Activated naive CD8-positive, alpha-beta T cell (primary cell): ENCODE measurements at regions not wholly inside any gene's neighbourhood (a gene's known extent, or its start where the extent isn't known, plus 50 kb on each side); places are given as distances from the start of the nearest gene placed in this dataset.

Experiments
- H3K27ac Mint-ChIP-seq: one replicate; pipeline ENCODE4 v1.8.0; 2021; ENCODE audit warnings: mixed read lengths
- H3K27me3 Mint-ChIP-seq: one replicate; pipeline ENCODE4 v1.8.0; 2021; ENCODE audit warnings: mixed read lengths
- H3K36me3 Mint-ChIP-seq: one replicate; pipeline ENCODE4 v1.8.0; 2021; ENCODE audit warnings: mixed read lengths
- H3K4me1 Mint-ChIP-seq: one replicate; pipeline ENCODE4 v1.8.0; 2021; ENCODE audit warnings: low read depth, mixed read lengths
- H3K4me3 Mint-ChIP-seq: one replicate; pipeline ENCODE4 v1.8.0; 2021; ENCODE audit warnings: mild to moderate bottlenecking, mixed read lengths
- H3K9me3 Mint-ChIP-seq: one replicate; pipeline ENCODE4 v1.8.0; 2021; ENCODE audit warnings: low read depth, mixed read lengths

DNA sequence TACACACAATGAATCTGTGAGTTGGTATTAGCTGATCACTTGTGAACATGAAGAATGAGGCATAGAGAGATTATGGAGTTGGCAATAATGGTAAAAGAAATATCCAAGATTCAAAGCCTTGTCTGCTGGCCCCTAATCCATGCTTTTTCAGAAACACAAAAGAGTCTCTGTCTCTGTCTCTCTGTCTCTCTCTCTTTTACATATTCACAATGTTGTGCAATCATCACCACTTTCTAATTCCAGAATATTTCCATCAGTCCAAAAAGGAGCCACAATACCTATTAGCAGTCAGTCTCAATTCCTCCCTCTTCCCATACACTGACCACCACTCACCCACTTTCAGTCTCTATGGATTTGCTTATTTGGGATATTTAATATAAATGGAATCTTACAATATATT is 370.1 kb upstream of the CDH8 start:
- Mint-ChIP-seq H3K27me3 (no peaks in the 10 kb centered on the region), H3K9me3 (peaks cover 12% of the 10 kb centered on the region), H3K4me3 (no peak overlapping the region), H3K4me1 (no peaks in the 10 kb centered on the region), H3K27ac (no peak overlapping the region), H3K36me3 (no peaks in the 10 kb centered on the region)

DNA sequence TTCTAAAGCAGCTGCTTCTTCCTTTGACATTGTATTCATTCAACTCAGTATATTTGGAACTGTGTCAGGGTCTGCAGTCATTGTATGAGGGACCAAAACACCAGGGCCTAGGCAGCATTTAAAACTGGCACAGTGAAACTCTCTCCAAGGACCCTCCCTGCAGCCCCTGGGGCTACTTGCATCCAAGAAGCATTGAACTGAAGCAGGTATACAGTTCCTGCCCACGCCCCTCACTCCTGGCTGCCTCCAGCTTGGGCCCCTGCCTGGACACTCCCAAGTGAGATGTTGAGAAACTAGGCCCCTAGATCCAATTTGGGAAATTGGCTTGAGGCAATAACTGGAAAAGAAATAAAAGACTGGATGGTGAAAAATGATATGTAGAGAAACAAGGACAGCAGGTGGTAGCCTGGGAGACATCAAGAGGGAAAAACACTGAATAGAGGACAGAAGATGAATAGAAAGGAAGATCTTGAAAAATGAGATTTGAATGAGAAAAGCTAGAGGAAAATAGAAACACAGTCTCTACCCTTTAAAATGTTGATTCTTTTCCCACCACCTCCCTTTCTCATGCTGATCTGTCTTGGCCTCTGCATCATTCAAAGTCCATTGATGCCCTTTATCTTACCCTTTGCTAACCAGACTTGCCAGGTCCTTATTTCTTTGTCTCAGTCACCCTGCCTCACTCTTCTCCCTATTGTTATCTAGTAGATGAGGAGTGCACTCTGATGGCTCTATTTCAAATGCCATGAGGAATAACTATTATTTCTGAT is 368.8 kb upstream of the CDH8 start:
- Mint-ChIP-seq H3K27ac (no peak overlapping the region), H3K4me3 (no peak overlapping the region), H3K9me3 (peaks cover 9% of the 10 kb centered on the region), H3K27me3 (no peaks in the 10 kb centered on the region), H3K36me3 (no peaks in the 10 kb centered on the region), H3K4me1 (no peaks in the 10 kb centered on the region)

DNA sequence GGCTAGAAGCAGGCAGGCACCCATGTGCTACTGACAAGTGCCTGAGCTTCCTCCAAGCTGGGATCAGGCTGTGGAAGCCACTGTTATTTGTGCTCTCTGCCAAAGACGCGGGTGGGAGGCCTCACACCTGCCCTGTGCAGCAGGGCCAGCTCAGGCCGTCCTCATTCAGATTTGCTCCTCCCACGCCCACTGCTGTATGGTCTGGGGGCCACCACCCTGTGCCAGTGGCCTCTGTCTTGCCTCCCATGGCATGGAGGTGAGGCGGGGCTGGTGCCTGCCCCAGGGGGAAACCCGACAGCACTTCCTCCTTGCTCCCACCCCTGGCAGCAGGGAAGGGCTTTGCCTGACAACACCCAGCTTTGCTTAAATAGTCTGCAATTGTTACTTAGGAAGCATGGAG is 356.5 kb upstream of the CDH8 start:
- Mint-ChIP-seq H3K4me1 (no peaks in the 10 kb centered on the region), H3K27ac (no peak overlapping the region)

DNA sequence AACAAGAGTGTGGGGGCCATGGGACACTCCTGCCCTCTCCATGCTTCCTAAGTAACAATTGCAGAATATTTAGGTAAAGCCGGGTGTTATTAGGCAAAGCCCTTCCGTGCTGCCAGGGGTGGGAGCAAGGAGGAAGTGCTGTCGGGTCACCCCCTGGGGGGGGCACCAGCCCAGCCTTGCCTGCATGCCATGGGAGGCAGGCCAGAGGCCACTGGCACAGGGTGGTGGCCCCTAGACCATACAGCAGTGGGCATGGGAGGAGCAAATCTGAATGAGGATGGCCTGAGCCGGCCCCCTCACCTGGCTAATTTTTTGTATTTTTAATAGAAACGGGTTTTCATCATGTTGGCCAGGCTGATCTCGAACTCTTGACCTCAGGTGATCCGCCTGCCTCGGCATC is 355.7 kb upstream of the CDH8 start:
- H3K4me3 Mint-ChIP-seq = no peak overlapping the region
- no peaks in the 10 kb centered on the region for H3K4me1 Mint-ChIP-seq
- peaks cover 27% of the 10 kb centered on the region for H3K9me3 Mint-ChIP-seq
- H3K27me3 Mint-ChIP-seq = no peaks in the 10 kb centered on the region
- H3K36me3 Mint-ChIP-seq = no peaks in the 10 kb centered on the region
- no peak overlapping the region for H3K27ac Mint-ChIP-seq

More for the DNA sequence above, 356.5 kb upstream of the CDH8 start:
- no peak overlapping the region for H3K4me3 Mint-ChIP-seq
- H3K36me3 Mint-ChIP-seq = no peaks in the 10 kb centered on the region
- peaks cover 23% of the 10 kb centered on the region for H3K9me3 Mint-ChIP-seq
- H3K27me3 Mint-ChIP-seq = no peaks in the 10 kb centered on the region

DNA sequence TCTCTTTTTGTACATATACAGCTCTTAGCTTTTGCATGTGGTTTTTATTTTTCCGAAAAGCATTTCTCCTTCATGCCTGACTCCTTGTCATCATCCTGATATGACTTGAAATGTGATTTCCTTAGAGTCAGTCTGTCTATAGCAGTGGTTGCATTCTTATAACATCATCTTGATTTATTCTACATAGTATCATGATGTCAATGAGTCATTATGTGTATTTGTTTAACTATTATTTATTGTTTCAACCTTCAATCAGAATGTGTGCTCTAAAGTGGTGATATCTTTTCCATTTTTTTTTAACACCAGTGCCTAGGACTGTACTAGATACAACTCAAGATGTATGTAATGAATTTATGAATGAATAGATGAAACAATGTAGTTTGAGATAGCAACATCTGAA is 354.9 kb upstream of the CDH8 start:
- no peak overlapping the region for H3K27ac Mint-ChIP-seq
- H3K9me3 Mint-ChIP-seq = peaks cover 27% of the 10 kb centered on the region
- H3K36me3 Mint-ChIP-seq = no peaks in the 10 kb centered on the region
- H3K27me3 Mint-ChIP-seq = no peaks in the 10 kb centered on the region
- no peaks in the 10 kb centered on the region for H3K4me1 Mint-ChIP-seq
- H3K4me3 Mint-ChIP-seq = no peak overlapping the region

DNA sequence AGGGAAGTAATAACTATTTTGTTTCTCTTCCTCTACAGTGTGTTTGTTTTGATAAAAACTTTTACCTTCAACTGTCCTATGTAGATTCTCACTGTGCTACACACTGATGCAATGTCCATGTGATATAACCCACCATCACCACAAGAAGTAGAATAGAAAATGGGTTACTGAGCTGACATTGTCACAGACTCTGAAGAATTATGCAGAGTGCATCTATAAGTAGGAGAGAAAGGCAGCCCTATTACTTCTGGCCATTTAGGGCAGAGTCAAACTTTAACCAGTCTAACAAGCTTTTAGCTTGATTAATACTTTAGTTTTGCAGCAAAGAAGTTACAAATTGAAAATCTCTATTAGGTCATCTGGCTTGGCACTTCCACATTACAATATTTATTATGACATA is 354.0 kb upstream of the CDH8 start:
- Mint-ChIP-seq H3K9me3 (peaks cover 31% of the 10 kb centered on the region), H3K4me3 (no peak overlapping the region), H3K4me1 (no peaks in the 10 kb centered on the region), H3K27me3 (no peaks in the 10 kb centered on the region), H3K36me3 (no peaks in the 10 kb centered on the region), H3K27ac (no peak overlapping the region)

DNA sequence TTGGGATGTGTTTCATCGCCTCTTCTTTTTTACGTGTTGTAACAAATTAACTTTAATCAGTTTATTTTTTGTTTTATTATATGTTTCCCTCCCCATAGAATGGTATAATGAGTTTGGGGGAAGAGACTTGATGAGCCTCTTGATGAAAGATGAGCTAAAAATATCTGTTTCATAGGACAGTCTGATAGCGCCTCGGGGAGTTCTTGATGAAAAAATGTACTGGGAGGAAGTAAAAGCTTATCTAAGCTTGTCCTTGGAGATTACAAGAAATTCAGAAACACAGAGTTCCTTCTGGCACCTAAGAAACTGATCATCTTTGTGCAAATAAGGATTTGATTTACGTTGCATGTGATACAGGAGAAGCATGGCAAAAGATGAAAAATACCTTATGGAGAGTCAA is 350.2 kb upstream of the CDH8 start:
- no peaks in the 10 kb centered on the region for H3K27me3 Mint-ChIP-seq
- H3K36me3 Mint-ChIP-seq = no peaks in the 10 kb centered on the region
- no peak overlapping the region for H3K4me3 Mint-ChIP-seq
- no peaks in the 10 kb centered on the region for H3K4me1 Mint-ChIP-seq
- no peak overlapping the region for H3K27ac Mint-ChIP-seq
- peaks cover 32% of the 10 kb centered on the region for H3K9me3 Mint-ChIP-seq

DNA sequence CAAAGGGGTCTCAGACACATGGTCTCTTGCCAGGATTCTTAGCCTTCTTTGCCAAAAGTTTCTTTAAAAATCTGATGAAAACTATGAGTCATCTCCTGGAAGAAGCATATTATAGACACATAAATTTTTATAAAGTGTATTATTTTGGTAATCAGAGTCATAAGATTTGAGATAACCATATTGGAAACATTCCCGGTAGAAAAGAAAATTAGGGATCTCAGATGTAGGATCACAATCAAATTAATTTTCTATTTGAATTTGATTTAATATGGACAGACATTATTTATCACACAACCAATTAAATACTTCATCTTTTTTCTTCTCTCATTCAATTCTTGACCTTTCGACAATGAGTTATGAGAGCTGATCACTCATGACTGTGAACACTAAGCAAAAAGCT is 347.7 kb upstream of the CDH8 start:
- Mint-ChIP-seq H3K36me3 (no peaks in the 10 kb centered on the region), H3K27me3 (no peaks in the 10 kb centered on the region), H3K4me1 (no peaks in the 10 kb centered on the region), H3K27ac (no peak overlapping the region), H3K4me3 (no peak overlapping the region), H3K9me3 (peaks cover 24% of the 10 kb centered on the region)

DNA sequence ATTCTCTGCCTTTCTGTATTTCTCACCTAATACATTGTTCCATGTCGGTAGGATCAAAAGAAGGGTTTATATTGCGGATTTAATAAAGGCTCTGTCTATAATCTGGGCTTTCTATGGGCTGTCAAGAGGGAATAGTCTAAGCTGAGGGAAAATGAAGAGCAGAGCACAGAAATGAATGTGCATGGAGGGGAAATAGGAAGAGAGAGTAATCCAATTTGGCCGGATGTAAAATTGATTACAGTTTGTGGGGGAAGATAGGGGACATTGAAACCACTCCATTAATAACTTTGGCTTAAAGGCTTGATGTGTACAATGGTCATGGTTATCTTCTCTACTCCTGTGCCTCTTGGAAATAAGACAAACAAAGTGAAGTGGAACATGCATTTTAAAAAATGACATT is 334.2 kb upstream of the CDH8 start:
- no peak overlapping the region for H3K4me3 Mint-ChIP-seq
- no peaks in the 10 kb centered on the region for H3K4me1 Mint-ChIP-seq
- H3K36me3 Mint-ChIP-seq = no peaks in the 10 kb centered on the region
- peaks cover 13% of the 10 kb centered on the region for H3K9me3 Mint-ChIP-seq
- no peak overlapping the region for H3K27ac Mint-ChIP-seq
- no peaks in the 10 kb centered on the region for H3K27me3 Mint-ChIP-seq

DNA sequence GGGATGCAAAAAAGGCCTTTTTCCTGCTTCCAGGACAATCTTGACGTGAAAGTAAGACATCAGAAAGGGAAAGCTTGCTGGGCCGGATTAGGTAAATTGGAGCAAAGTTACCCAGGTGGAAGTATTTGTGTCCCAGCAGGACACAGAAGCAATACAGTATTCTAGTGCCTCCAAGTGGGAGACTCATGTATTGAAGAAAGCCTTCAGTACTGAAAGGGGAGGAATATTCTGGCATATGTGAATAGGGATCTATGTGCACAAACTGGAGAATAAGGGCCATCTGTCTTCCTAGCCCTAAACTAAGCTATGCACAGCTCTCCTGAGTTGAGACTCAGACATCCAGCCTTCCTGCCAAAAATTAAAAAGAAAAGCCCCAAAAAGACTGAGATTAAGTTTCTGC is 327.3 kb upstream of the CDH8 start:
- Mint-ChIP-seq H3K9me3 (peaks cover 23% of the 10 kb centered on the region), H3K36me3 (no peaks in the 10 kb centered on the region), H3K4me1 (no peaks in the 10 kb centered on the region), H3K27me3 (no peaks in the 10 kb centered on the region), H3K27ac (no peak overlapping the region), H3K4me3 (no peak overlapping the region)

DNA sequence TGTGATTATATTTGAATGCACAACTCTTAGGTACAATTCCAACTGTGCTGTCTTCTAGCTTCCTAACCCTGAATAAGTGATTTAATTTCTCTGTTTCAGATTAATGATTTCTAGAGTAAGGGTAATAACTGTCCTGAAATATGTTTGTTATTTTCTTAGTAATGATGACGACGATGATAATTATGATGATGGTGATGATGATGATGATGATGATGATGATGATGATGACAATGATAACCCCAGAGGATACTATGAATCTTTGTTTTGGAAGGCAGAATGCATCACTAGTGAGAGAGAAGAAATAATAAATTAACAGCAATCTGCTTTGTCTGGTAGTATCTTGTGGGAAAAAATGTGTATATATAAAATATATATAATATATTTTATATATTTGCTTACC is 317.1 kb upstream of the CDH8 start:
- Mint-ChIP-seq H3K4me3 (no peak overlapping the region), H3K27ac (no peak overlapping the region), H3K27me3 (no peaks in the 10 kb centered on the region), H3K9me3 (peaks cover 15% of the 10 kb centered on the region), H3K36me3 (no peaks in the 10 kb centered on the region), H3K4me1 (no peaks in the 10 kb centered on the region)

DNA sequence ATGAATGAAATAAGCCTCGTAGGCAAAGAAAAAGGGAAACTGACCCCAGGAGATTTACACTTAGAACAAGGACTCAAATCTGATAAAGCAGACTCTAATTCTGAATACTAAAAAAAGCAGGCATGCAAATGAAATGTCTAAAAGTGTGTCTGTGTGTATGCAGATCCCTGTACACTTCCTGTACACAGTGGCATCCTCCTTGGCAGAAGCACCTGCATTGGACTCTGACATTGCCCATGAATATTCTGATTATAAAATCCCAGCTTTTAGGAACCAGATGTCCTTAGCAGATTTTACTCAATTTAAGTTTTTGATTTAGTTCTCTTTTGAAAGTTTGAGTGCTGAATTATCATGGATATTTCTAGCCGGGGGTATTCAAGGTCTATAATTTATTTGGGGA is 306.0 kb upstream of the CDH8 start:
- no peak overlapping the region for H3K4me3 Mint-ChIP-seq
- H3K27me3 Mint-ChIP-seq = no peaks in the 10 kb centered on the region
- H3K27ac Mint-ChIP-seq = no peak overlapping the region
- no peaks in the 10 kb centered on the region for H3K4me1 Mint-ChIP-seq
- H3K9me3 Mint-ChIP-seq = peaks cover 11% of the 10 kb centered on the region
- H3K36me3 Mint-ChIP-seq = no peaks in the 10 kb centered on the region

DNA sequence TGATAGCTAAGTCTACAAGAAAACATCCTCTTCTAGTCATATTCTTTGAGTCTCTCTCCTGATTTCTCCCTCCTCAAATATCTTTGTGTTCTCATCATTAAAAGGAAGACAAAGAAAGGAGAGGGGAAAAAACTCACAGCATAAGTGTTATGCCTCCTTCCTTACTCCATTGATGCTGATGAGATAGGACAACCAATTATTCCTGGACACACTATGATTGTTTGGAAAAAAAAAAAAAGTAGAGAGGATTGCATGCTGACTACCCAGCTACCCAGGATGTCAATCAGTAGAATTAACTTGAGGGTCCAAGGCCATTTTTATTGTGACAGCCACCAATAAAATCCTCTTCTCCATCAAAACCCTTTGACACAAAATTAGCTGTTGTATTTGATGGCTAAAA is 299.1 kb upstream of the CDH8 start:
- no peak overlapping the region for H3K4me3 Mint-ChIP-seq
- H3K4me1 Mint-ChIP-seq = no peaks in the 10 kb centered on the region
- no peaks in the 10 kb centered on the region for H3K27me3 Mint-ChIP-seq
- H3K36me3 Mint-ChIP-seq = no peaks in the 10 kb centered on the region
- H3K9me3 Mint-ChIP-seq = peaks cover 8% of the 10 kb centered on the region
- no peak overlapping the region for H3K27ac Mint-ChIP-seq

DNA sequence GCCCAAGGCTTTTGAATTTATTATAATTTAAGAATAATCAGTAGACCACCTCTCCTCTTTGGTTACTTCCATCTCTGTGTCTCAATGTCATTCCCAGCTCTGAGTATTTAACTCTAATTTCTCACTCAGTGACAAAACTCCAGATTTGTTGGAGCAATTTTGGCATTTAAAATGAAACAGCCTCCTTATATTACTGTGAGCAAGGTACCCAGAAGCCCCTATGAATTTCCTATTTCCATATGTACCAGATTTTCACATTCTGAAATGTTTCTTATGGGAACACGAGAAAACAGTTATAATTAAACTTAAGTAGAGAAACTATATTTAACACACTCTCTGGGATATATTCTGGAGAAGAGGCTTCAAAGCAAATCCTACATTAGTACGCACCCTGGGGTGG is 285.4 kb upstream of the CDH8 start:
- peaks cover 10% of the 10 kb centered on the region for H3K9me3 Mint-ChIP-seq
- no peak overlapping the region for H3K27ac Mint-ChIP-seq
- H3K4me3 Mint-ChIP-seq = no peak overlapping the region
- no peaks in the 10 kb centered on the region for H3K36me3 Mint-ChIP-seq
- no peaks in the 10 kb centered on the region for H3K27me3 Mint-ChIP-seq
- H3K4me1 Mint-ChIP-seq = no peaks in the 10 kb centered on the region

DNA sequence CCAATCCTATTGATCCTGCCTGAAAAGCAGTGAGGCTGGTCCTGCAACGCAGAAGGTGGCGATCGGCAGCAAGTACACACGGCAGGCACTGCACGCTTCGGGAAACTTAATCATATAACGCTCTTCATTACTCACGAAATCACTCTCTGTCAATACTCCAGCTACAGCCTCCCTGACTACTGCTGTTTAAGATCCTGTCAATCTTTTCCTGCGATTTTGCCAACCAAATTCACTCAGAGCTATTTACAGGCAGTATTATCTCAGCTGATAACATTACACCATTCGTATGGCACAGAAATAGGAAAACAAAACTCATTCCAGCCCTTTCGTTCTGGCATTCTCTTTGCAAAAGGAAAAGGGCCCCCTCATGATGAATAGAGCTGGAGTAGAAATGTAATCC is 262.4 kb upstream of the CDH8 start:
- H3K36me3 Mint-ChIP-seq = no peaks in the 10 kb centered on the region
- H3K4me1 Mint-ChIP-seq = no peaks in the 10 kb centered on the region
- H3K4me3 Mint-ChIP-seq = no peak overlapping the region
- no peaks in the 10 kb centered on the region for H3K27me3 Mint-ChIP-seq
- H3K27ac Mint-ChIP-seq = no peak overlapping the region
- H3K9me3 Mint-ChIP-seq = peaks cover 26% of the 10 kb centered on the region

DNA sequence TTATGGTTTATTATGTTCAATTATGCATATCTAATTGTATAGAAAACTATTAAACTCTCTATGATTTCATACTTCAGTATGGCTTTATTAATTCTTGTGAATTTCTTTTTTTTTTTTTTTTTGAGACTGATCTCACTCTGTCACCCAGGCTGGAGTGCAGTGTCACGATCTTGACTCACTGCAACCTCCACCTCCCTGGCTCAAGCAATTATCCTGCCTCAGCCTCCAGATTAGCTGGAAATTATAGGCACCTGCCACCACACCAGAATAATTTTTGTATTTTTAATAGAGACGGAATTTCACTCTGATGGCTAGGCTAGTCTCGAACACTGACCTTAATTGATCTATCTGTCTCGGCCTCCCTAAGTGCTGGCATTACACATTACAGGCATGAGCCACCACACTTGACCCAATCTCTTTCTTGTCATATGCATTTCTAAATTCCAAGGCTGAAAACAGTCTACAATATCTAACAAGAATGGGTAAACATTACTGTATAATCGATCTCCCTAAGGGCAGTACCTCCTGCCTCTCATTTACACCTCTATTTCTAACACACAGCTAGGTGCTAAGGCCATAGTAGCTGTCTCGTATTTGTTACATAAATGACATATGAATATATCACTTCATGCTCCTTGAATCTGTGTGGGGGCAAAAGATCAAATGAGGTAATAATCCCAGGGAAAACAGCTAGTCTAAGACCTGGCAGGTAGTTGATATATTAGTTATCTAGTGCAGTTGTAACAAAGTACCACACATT is 258.2 kb upstream of the CDH8 start:
- H3K36me3 Mint-ChIP-seq = no peaks in the 10 kb centered on the region
- no peaks in the 10 kb centered on the region for H3K4me1 Mint-ChIP-seq
- peaks cover 19% of the 10 kb centered on the region for H3K9me3 Mint-ChIP-seq
- no peak overlapping the region for H3K27ac Mint-ChIP-seq
- H3K4me3 Mint-ChIP-seq = no peak overlapping the region
- no peaks in the 10 kb centered on the region for H3K27me3 Mint-ChIP-seq
